NB4 (cell line): ENCODE measurements at regions not wholly inside any gene's neighbourhood (a gene's known extent, or its start where the extent isn't known, plus 50 kb on each side); places are given as distances from the start of the nearest gene placed in this dataset.

ENCODE experiments used
- CTCF ChIP-seq: IDR thresholded peaks from one replicate; pipeline ENCODE4 v1.5.1; 2012; ENCODE audit warnings: low read depth, low read length
- MAX ChIP-seq: IDR thresholded peaks from 2 replicates; pipeline ENCODE4 v1.6.1; 2011; ENCODE audit warnings: low read depth, low read length
- MYC ChIP-seq: IDR thresholded peaks from 2 replicates; pipeline ENCODE4 v1.6.1; 2011; ENCODE audit warnings: low read depth, low read length
- POLR2A ChIP-seq: IDR thresholded peaks from 2 replicates; pipeline ENCODE4 v1.6.1; 2011; ENCODE audit warnings: mild to moderate bottlenecking; ENCODE audit not compliant: insufficient read length; ENCODE audit errors: extremely low read depth

GRCh38 chrX:41982953-41983352, 59.6 kb upstream of the CASK start:
- no peak for TF ChIP-seq CTCF
- no peak for TF ChIP-seq MYC
- no peak for TF ChIP-seq POLR2A
- TF ChIP-seq MAX = no peak
